T-helper 17 cell (primary cell): ENCODE measurements at regions not wholly inside any gene's neighbourhood (a gene's known extent, or its start where the extent isn't known, plus 50 kb on each side); places are given as distances from the start of the nearest gene placed in this dataset.

Experiments used
- ATAC-seq: fragments of 150-1000 bp; cut with Tn5 transposase; 2 replicates; pipeline ENCODE4 v1.10.0; 2021; ENCODE audit warnings: mild to moderate bottlenecking, moderate library complexity
- DNase-seq, 3 donors: peaks; one replicate each; pipeline versions ENCODE4 v3.0.0 to v3.0.0-alpha.2; 2020 to 2021
- H3K9me3 ChIP-seq: one replicate; pipeline ENCODE4 v1.7.0; 2013; ENCODE audit warnings: low read length, mild to moderate bottlenecking; ENCODE audit not compliant: control insufficient read depth, poor library complexity, severe bottlenecking
- H3K27ac Mint-ChIP-seq: one replicate; pipeline ENCODE4 v1.8.0; 2022; ENCODE audit warnings: mild to moderate bottlenecking, moderate library complexity, mixed read lengths
- H3K27me3 Mint-ChIP-seq: one replicate; pipeline ENCODE4 v1.8.0; 2022; ENCODE audit warnings: mixed read lengths
- H3K36me3 Mint-ChIP-seq: one replicate; pipeline ENCODE4 v1.8.0; 2022; ENCODE audit warnings: low read depth, mixed read lengths
- H3K4me1 Mint-ChIP-seq: one replicate; pipeline ENCODE4 v1.8.0; 2022; ENCODE audit warnings: mild to moderate bottlenecking, mixed read lengths
- H3K4me3 Mint-ChIP-seq: one replicate; pipeline ENCODE4 v1.8.0; 2022; ENCODE audit warnings: mild to moderate bottlenecking, moderate library complexity, mixed read lengths

DNA sequence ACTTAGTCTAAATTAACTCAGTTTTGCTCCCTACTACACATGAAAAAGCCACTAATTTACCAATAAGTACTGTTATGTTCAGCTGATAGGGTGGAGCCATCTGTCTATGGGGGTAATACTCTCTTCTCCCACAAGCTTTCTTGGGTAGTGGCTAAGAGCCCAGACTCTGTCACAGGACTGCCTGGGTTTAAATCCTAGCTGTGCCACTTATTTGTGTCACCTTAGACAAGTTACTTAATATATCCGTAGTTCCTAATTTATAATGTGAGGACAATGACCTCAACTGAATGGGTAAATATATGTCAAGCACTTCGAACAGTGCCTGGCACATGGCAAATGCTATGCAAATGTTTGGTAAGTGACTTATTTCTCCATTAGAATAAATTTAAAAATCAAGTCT, 185.6 kb downstream of the DACT1 start:
- Mint-ChIP-seq H3K27me3 (peaks cover 5% of the 10 kb centered on the region), H3K4me3 (no peak overlapping the region)

DNA sequence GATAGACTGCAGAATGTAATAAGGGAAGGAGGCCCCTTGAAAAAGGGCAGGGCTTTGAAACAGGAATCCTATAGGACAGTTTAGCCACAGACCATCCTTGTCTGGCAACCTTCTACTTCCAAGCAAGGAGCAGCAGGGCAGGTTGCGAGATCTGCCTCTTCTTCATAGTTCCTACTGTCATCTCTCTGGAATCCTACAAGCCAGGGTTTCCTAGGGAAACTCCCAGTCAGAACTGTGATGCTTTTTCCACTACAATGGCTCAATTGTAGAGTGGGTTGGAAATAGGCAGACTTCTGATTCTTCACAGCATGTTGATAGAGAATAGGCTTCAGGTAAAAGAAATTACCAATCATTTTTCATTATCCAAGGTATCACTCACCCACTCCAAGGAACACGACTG, 186.3 kb downstream of the DACT1 start:
- ATAC-seq (no peak), DNase-seq (no peak)
- H3K36me3 Mint-ChIP-seq = no peaks in the 10 kb centered on the region
- H3K4me1 Mint-ChIP-seq = no peaks in the 10 kb centered on the region
- no peaks in the 10 kb centered on the region for H3K27me3 Mint-ChIP-seq
- no peaks in the 10 kb centered on the region for H3K9me3 ChIP-seq
- H3K4me3 Mint-ChIP-seq = no peak overlapping the region
- H3K27ac Mint-ChIP-seq = no peak overlapping the region

More for the DNA sequence above, 185.6 kb downstream of the DACT1 start:
- no peaks in the 10 kb centered on the region for H3K36me3 Mint-ChIP-seq
- ATAC-seq = no peak
- H3K27ac Mint-ChIP-seq = no peak overlapping the region
- DNase-seq = no peak
- no peaks in the 10 kb centered on the region for H3K4me1 Mint-ChIP-seq
- H3K9me3 ChIP-seq = no peaks in the 10 kb centered on the region

DNA sequence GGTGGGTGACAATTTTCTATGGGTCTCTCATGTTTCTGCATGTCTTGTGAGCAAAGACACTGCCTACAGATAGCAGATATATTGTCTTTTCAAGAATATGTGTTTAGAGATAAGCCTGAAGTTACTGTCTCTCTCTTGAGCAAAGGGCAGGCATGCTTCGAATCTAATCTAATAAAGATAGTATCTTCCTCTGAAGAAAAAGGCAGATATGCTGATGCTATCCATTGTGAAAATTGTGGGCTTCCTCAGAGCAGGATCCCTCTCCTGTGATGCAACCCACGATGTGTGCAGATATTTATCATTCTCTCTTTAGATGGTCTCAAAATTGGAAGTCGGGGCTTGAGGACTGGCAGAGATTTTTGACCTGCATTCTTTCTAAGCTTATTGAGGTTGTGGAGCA, 187.0 kb downstream of the DACT1 start:
- Mint-ChIP-seq H3K36me3 (no peaks in the 10 kb centered on the region), H3K27ac (no peak overlapping the region), H3K27me3 (no peaks in the 10 kb centered on the region), H3K4me3 (no peak overlapping the region), H3K4me1 (peaks cover 2% of the 10 kb centered on the region)
- DNase-seq (no peak), ATAC-seq (no peak)
- no peaks in the 10 kb centered on the region for H3K9me3 ChIP-seq

DNA sequence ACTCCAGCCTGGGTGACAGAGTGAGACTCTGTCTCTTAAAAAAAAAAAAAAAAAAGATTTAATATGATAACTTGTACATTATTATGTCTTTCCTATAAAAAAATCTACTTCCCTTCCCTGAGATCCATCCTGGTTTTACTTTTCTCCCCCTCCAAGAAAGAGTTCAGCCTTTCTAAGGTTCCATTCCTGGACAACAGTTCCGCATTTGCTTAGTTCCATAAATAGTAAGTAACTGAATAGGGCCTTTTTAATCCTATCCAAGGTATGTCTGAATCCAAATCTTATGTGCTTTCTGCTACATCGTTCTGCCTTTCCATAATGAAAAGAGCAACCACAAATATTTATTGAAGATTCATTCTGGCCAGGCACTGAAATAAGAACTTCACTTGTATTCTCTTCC, 187.8 kb downstream of the DACT1 start:
- DNase-seq (no peak), ATAC-seq (no peak)
- Mint-ChIP-seq H3K36me3 (no peaks in the 10 kb centered on the region), H3K27ac (no peak overlapping the region), H3K4me3 (no peak overlapping the region), H3K27me3 (peaks cover 6% of the 10 kb centered on the region), H3K4me1 (peaks cover 2% of the 10 kb centered on the region)
- H3K9me3 ChIP-seq = no peaks in the 10 kb centered on the region

DNA sequence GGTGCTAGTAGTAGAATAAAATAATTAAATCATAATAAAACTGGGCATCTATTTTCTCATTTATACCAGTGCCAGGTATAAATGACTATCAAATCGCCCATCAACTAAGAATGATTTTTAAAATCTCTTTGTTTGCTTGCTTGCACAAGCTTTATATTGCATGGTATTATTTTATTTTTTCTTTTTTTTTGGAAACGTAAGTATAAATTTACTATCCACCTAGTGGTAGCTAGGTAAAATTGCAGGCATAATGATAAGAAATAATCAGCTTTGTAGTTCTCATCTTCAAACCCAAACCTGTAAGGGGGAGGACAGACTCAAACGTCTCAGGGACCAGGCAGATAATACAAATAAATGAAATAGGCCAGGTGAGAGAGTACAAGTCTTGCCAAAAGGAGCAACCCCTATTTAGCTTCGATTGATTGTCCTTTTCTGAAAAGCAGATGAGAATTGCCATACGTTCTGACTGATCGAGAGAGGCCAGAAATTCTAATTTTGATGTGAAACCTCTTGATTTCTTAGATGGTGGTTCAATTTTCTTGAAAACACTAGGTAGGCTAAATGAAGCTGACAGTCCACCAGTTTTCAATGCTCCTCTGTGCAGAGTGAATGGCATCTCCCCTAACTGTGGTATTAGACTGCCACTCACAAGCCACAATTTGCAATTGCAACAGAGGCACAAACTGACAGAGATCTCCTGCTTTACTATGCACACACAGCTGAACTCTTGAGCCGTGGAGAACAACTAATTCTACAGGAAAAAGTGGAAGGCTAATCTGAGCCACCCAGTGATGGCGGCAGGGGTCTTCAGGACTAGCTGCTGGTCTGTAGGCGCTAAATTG, 189.3 kb downstream of the DACT1 start:
- Mint-ChIP-seq H3K4me1 (peaks cover 2% of the 10 kb centered on the region), H3K4me3 (no peak overlapping the region), H3K27ac (no peak overlapping the region), H3K36me3 (no peaks in the 10 kb centered on the region), H3K27me3 (peaks cover 9% of the 10 kb centered on the region)
- no peak for ATAC-seq
- H3K9me3 ChIP-seq = no peaks in the 10 kb centered on the region
- no peak for DNase-seq

DNA sequence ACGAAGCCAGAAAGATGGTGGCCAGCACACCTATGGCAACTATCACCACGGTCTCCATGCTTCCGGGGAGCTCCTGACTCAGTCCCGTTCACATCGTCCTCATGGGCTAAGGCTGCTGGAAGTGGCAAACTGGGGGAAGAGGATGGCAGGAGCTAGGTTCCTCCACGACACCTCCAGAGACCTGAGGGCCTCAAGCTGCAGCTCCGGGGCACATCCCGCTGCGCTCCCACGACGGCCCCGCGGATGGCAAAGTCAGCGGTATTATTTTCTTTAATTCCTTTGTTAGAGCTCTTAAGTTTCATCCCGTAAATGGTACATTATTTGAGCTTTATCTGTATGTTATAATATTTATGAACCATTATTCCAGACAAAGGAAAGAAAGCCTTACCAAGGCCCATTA, 190.5 kb downstream of the DACT1 start:
- no peak overlapping the region for H3K27ac Mint-ChIP-seq
- H3K27me3 Mint-ChIP-seq = peaks cover 11% of the 10 kb centered on the region
- H3K9me3 ChIP-seq = no peaks in the 10 kb centered on the region
- H3K4me3 Mint-ChIP-seq = no peak overlapping the region
- DNase-seq = no peak
- no peak for ATAC-seq
- H3K36me3 Mint-ChIP-seq = no peaks in the 10 kb centered on the region
- H3K4me1 Mint-ChIP-seq = peaks cover 2% of the 10 kb centered on the region

DNA sequence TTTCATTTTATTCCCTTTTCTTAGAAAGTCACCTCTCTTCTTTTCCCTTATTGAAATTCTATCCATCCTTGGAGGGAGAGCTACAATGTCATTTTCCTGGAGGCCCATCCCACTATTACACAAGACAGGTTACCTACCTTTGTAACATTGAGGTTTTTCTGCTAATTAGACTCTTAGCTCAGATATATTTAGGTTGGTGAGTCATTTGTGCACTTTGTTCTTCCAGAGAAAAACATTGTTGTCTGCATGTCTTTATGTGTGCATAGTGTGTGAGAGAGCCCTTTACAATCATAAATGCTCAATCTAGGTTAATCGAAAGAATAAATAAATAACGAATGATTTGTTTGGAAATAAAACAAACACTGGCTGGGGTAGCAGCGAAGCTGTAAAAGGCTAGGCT, 191.8 kb downstream of the DACT1 start:
- no peak for DNase-seq
- H3K27me3 Mint-ChIP-seq = peaks cover 11% of the 10 kb centered on the region
- H3K27ac Mint-ChIP-seq = no peak overlapping the region
- H3K4me1 Mint-ChIP-seq = peaks cover 2% of the 10 kb centered on the region
- H3K4me3 Mint-ChIP-seq = no peak overlapping the region
- no peak for ATAC-seq
- H3K9me3 ChIP-seq = no peaks in the 10 kb centered on the region
- H3K36me3 Mint-ChIP-seq = no peaks in the 10 kb centered on the region

DNA sequence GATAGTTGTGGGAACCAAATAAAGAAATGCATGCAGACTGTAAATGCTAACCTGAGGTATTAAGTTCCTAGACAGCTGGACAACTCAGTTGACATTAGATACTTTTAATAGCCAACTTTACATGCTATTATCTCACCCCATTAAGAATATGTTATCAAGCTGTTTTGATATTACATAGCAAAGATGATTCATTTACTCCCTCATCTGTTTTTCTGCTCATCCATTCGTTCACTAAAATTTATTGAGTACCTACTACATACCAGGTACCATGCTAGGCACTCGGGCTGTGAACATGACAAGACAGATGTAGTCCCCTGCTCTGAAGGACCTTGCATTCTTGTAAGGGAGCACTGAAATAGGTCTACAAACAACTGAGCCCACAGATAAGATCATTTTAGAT, 192.4 kb downstream of the DACT1 start:
- Mint-ChIP-seq H3K4me1 (peaks cover 2% of the 10 kb centered on the region), H3K36me3 (no peaks in the 10 kb centered on the region), H3K27ac (no peak overlapping the region), H3K27me3 (peaks cover 11% of the 10 kb centered on the region), H3K4me3 (no peak overlapping the region)
- ATAC-seq = no peak
- DNase-seq = no peak
- H3K9me3 ChIP-seq = no peaks in the 10 kb centered on the region

DNA sequence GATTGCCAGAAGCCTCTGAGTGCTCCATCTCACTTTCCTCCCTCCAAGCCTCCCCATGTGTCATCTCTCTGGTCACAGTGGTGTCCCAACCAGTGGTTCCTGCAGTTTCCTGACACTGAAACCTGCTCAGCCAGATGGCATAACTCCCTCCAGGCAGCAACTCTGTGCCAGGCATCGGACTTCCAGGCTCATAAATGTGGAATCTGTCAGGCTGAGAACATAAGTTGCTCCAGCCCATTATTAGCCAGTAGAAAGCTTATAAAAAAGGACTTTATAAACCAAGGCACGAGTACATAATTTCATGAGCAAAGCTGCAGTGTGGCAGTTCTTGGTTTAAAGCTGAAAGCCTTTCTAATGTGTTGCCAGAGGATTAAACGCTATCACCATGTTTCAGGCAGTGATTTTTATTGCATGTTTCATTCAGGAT, 194.3 kb downstream of the DACT1 start:
- H3K9me3 ChIP-seq = no peaks in the 10 kb centered on the region
- H3K4me3 Mint-ChIP-seq = no peak overlapping the region
- no peaks in the 10 kb centered on the region for H3K36me3 Mint-ChIP-seq
- ATAC-seq (no peak), DNase-seq (no peak)
- peak overlapping the region; percentile 27 for H3K27ac Mint-ChIP-seq
- H3K27me3 Mint-ChIP-seq = peaks cover 11% of the 10 kb centered on the region
- peaks cover 2% of the 10 kb centered on the region for H3K4me1 Mint-ChIP-seq

DNA sequence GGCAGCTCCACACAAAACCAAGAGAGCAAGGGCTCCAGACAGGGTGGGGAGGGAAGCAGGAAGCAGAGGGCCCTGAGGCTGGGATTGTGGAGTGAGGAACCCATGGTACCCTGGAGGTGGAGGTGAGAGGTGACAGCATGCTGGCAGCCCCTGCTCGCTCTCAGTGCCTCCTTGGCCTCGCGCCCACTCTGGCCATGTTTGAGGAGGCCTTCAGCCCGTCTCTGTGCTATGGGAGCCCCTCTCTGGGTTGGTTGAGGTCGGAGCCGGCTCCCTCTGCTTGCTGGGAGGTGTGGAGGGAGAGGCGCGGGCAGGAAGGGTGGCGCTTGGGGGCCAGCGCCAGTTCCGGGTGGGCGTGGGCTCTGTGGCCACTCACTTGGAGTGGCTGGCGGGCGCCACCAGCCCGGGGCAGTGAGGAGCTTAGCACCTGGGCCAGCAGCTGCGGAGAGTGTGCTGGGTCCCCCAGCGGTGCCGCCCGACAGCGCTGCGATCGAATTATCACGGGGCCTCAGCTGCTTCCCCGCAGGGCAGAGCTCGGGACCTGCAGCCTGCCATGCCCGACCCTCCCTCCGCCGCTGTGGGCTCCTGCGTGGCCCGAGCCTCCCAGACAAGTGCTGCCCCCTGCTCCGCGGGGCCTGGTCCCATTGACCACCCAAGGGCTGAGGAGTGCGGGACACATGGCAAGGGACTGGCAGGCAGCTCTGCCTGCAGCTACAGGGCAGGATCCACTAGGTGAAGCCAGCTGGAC, 196.0 kb downstream of the DACT1 start:
- Mint-ChIP-seq H3K4me3 (no peak overlapping the region), H3K27me3 (peaks cover 11% of the 10 kb centered on the region), H3K4me1 (peaks cover 2% of the 10 kb centered on the region), H3K36me3 (no peaks in the 10 kb centered on the region), H3K27ac (no peak overlapping the region)
- ATAC-seq = no peak
- DNase-seq = no peak
- H3K9me3 ChIP-seq = no peaks in the 10 kb centered on the region

DNA sequence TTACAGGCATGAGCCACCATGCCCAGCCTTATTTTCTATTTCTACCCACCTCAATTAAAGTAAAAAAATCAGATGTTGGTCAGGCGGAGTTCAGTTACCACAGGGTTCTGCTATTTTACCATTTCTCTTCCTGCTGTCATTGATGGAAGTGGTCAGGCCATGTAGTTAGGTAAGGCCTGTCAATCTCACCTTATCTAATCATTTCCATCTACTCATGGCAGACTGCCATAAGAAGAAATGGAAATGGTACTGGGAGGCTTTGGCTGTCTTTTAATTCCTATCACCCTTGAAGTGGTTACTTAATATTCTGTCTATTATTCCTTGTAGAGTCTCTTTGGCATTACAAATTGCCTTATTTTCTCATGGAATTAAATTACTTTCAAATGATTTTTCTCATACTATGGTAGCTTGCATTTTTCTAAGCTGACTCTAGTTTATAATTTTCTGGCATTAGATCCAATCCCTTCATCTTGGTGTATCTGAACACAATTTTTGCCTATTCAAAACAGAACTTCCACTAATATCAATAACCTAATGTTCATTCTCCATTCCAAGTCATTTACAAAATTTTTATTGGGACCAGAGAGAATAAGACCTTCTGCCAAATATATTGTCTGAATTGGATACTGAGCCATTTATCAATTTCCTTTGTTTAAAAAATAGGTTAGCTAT, 198.7 kb downstream of the DACT1 start:
- Mint-ChIP-seq H3K4me1 (no peaks in the 10 kb centered on the region), H3K4me3 (no peak overlapping the region), H3K27ac (no peak overlapping the region), H3K36me3 (no peaks in the 10 kb centered on the region), H3K27me3 (peaks cover 5% of the 10 kb centered on the region)
- no peak for ATAC-seq
- no peak for DNase-seq
- no peaks in the 10 kb centered on the region for H3K9me3 ChIP-seq

DNA sequence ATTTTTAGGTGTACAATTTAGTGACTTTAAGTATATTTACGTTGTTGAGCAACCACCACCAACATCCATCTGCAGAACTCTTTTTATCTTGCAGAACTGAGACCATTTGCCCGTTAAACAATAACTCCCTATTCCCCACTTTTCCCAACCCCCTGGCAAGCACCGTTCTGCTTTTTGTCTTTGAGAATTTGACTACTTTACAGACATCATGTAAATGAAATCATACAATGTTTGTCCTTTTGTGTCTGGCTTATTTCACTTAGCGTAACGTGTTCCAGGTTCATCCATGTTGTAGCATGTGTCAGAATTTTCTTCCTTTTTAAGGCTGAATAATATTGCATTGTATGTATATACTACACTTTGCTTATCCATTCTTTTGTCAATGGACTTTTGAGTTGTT, 201.5 kb downstream of the DACT1 start:
- DNase-seq (no peak), ATAC-seq (no peak)
- H3K36me3 Mint-ChIP-seq = no peaks in the 10 kb centered on the region
- no peak overlapping the region for H3K27ac Mint-ChIP-seq
- no peaks in the 10 kb centered on the region for H3K27me3 Mint-ChIP-seq
- H3K9me3 ChIP-seq = no peaks in the 10 kb centered on the region
- H3K4me1 Mint-ChIP-seq = no peaks in the 10 kb centered on the region
- H3K4me3 Mint-ChIP-seq = no peak overlapping the region

DNA sequence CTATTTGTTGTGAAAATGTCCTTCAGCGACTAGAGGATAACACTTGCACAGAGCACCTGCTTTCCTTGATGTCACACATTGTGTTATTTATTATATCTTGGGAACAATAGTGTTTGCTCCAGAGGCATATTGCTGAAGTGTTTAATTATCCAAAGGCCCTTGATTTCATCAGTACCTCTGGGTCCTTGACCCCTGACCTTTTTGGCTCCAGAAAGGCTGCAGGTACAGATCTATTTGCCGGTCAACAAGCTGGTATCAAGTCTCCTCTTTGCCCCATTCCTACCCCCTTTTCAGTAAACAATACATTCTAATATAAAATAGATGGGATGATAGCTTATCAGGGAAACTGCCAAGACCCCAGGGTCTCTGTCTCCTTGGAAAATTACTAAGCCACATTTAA, 206.8 kb downstream of the DACT1 start:
- no peaks in the 10 kb centered on the region for H3K9me3 ChIP-seq
- Mint-ChIP-seq H3K4me3 (no peak overlapping the region), H3K36me3 (no peaks in the 10 kb centered on the region), H3K27me3 (no peaks in the 10 kb centered on the region), H3K27ac (no peak overlapping the region), H3K4me1 (no peaks in the 10 kb centered on the region)
- DNase-seq (no peak), ATAC-seq (no peak)
